OCI-LY7 (cell line): ENCODE measurements at regions not wholly inside any gene's neighbourhood (a gene's known extent, or its start where the extent isn't known, plus 50 kb on each side); places are given as distances from the start of the nearest gene placed in this dataset.

Experiments
- BruUV-seq: library from RNA; stranded (reverse); fragments of 400-500 nt; replicated peaks from 2 replicates; lab custom pipeline; 2021; lab: Mats Ljungman, UMichigan
- CTCF ChIA-PET: fragments of 300-600 bp; sonication (Branson Sonifier 250); formaldehyde crosslinking; loops from one replicate; lab custom pipeline; 2022; ENCODE audit warnings: antibody characterized with exemption; ENCODE audit not compliant: unreplicated experiment; lab: Charles Lee
- POLR2A ChIA-PET: fragments of 300-600 bp; sonication (Branson Sonifier 250); formaldehyde crosslinking; loops from one replicate; lab custom pipeline; 2022; ENCODE audit warnings: antibody characterized with exemption; lab: Charles Lee
- DNase-seq: peaks from one replicate; pipeline ENCODE4 v3.0.0-alpha.2; 2015; ENCODE audit warnings: low spot score
- H2AFZ ChIP-seq: fragments of 200-600 bp; sonication (generic), shearing (Covaris generic); 2 replicates; pipeline ENCODE4 v1.6.1; 2014; ENCODE audit warnings: mild to moderate bottlenecking, antibody characterized with exemption, low read length, moderate library complexity
- H3K27ac ChIP-seq: fragments of 200-600 bp; sonication (generic); 2 replicates; pipeline ENCODE4 v1.5.1; 2014; ENCODE audit warnings: mixed run types, low read depth, mild to moderate bottlenecking, moderate library complexity, low read length, inconsistent platforms; ENCODE audit not compliant: poor library complexity, severe bottlenecking
- H3K36me3 ChIP-seq: fragments of 200-600 bp; sonication (generic); 2 replicates; pipeline ENCODE4 v1.6.1; 2014; ENCODE audit warnings: mild to moderate bottlenecking, antibody characterized with exemption, low read length, moderate library complexity, mixed read lengths; ENCODE audit not compliant: insufficient read depth
- H3K4me1 ChIP-seq: fragments of 200-600 bp; sonication (generic); 2 replicates; pipeline ENCODE4 v1.5.1; 2014; ENCODE audit warnings: mild to moderate bottlenecking, low read length; ENCODE audit not compliant: insufficient read depth, poor library complexity, severe bottlenecking
- H3K4me2 ChIP-seq: fragments of 200-600 bp; sonication (generic); 2 replicates; pipeline ENCODE4 v1.6.1; 2014; ENCODE audit warnings: mild to moderate bottlenecking, low read length
- H3K4me3 ChIP-seq: fragments of 200-600 bp; sonication (generic); 2 replicates; pipeline ENCODE4 v1.5.1; 2014; ENCODE audit warnings: mild to moderate bottlenecking, low read depth, low read length; ENCODE audit not compliant: poor library complexity, severe bottlenecking
- H3K79me2 ChIP-seq: fragments of 200-600 bp; sonication (generic); 2 replicates; pipeline ENCODE4 v1.6.1; 2016; ENCODE audit warnings: low read depth, mild to moderate bottlenecking, low read length, moderate library complexity, mixed read lengths; ENCODE audit not compliant: insufficient read depth
- H3K9me2 ChIP-seq: fragments of 200-600 bp; sonication (generic); 2 replicates; pipeline ENCODE4 v1.6.1; 2016; ENCODE audit warnings: mild to moderate bottlenecking, low read length, mixed read lengths; ENCODE audit not compliant: insufficient read depth
- H3K9me3 ChIP-seq: fragments of 200-600 bp; sonication (generic); 2 replicates; pipeline ENCODE4 v1.6.1; 2014; ENCODE audit warnings: mild to moderate bottlenecking, mixed run types, low read length, mixed read lengths
- H4K20me1 ChIP-seq: fragments of 200-600 bp; sonication (generic); 2 replicates; pipeline ENCODE4 v1.6.1; 2014; ENCODE audit warnings: mild to moderate bottlenecking, antibody characterized with exemption, low read length, moderate library complexity, mixed read lengths; ENCODE audit not compliant: insufficient read depth
- EZH2phosphoT487 ChIP-seq: fragments of 200-600 bp; sonication (generic); IDR thresholded peaks from 2 replicates; pipeline ENCODE4 v1.6.1; 2018; ENCODE audit warnings: low read depth, borderline replicate concordance, mild to moderate bottlenecking, mixed run types, antibody characterized with exemption, low read length, moderate library complexity, mixed read lengths
- intact Hi-C: fragments of 100-400 bp; cut with micrococcal nuclease; formaldehyde crosslinking; loops from one replicate; pipeline ENCODE4 v1.10.0; 2022; ENCODE audit not compliant: unreplicated experiment
- TF ChIP-seq, protein P1 (sequence below): fragments of 200-600 bp; sonication (generic); conservative IDR thresholded peaks from 2 replicates; pipeline ENCODE4 v1.5.1; 2014; ENCODE audit warnings: mild to moderate bottlenecking, antibody characterized with exemption, low read length, moderate library complexity, mixed read lengths

DNA sequence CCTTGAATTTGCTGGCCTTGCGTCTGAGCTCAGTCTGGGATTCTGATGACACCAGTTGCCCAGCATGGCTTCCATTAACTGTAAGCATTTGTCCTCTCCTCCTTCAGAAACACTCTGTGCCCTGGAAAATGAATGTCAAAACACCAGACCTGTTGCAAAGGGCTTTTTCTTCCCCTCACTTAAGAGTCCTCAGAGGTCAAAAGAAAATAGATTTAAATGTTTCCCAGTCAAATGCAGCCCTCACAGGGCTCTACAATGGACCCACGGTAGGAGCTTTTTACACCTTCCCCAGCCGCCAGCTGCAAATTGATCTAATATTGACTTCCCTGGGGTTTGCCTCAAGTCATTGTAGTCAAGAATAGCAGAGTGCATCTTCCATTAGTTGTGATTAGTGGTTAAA lies 332.2 kb downstream of the INSC start:
- no peak overlapping the region for H3K4me3 ChIP-seq
- BruUV-seq = no TSS peak
- no peaks in the 10 kb centered on the region for H4K20me1 ChIP-seq
- intact Hi-C loops = no loop called here
- no peaks in the 10 kb centered on the region for H3K4me1 ChIP-seq
- ChIA-PET POLR2A (no interaction called here), CTCF (no interaction called here)
- no peaks in the 10 kb centered on the region for H3K79me2 ChIP-seq
- H3K9me3 ChIP-seq = no peaks in the 10 kb centered on the region
- H3K4me2 ChIP-seq = no peak overlapping the region
- H3K36me3 ChIP-seq = no peaks in the 10 kb centered on the region
- no peak for DNase-seq
- no peaks in the 10 kb centered on the region for H3K9me2 ChIP-seq
- H2AFZ ChIP-seq = no peak overlapping the region
- no peak overlapping the region for H3K27ac ChIP-seq
- TF ChIP-seq EZH2phosphoT487 = no peak
- TF ChIP-seq, protein P1, sequence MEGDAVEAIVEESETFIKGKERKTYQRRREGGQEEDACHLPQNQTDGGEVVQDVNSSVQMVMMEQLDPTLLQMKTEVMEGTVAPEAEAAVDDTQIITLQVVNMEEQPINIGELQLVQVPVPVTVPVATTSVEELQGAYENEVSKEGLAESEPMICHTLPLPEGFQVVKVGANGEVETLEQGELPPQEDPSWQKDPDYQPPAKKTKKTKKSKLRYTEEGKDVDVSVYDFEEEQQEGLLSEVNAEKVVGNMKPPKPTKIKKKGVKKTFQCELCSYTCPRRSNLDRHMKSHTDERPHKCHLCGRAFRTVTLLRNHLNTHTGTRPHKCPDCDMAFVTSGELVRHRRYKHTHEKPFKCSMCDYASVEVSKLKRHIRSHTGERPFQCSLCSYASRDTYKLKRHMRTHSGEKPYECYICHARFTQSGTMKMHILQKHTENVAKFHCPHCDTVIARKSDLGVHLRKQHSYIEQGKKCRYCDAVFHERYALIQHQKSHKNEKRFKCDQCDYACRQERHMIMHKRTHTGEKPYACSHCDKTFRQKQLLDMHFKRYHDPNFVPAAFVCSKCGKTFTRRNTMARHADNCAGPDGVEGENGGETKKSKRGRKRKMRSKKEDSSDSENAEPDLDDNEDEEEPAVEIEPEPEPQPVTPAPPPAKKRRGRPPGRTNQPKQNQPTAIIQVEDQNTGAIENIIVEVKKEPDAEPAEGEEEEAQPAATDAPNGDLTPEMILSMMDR = no peak

DNA sequence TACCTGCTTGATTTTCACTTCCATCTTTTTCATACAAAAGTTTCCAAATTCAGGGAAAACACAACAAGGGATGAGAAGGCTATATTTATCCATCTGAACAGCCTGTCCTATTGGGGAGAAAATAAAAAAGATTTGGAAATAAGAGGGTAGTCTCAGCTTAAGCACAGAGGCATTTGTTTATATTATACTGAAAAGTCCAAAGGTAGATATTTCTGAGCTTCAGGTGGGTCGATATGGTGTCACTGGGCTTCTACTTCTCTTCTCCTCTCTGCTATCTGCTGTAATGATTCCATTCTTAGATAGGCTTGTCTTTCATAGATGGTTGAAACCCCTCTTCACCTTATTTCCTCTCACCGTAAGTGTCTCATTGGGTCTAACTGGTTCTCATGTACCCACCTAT lies 337.0 kb downstream of the INSC start:
- intact Hi-C loops = no loop called here
- ChIA-PET POLR2A (no interaction called here), CTCF (no interaction called here)
- Histone ChIP-seq H3K36me3 (no peaks in the 10 kb centered on the region), H3K4me2 (no peak overlapping the region), H2AFZ (no peak overlapping the region), H3K27ac (no peak overlapping the region), H3K9me2 (no peaks in the 10 kb centered on the region), H3K4me3 (no peak overlapping the region), H4K20me1 (no peaks in the 10 kb centered on the region), H3K79me2 (no peaks in the 10 kb centered on the region), H3K9me3 (0 out of 2 replicates have a peak, but pooled peaks cover 7% of the 10 kb centered on the region), H3K4me1 (no peaks in the 10 kb centered on the region)
- DNase-seq = no peak
- BruUV-seq = no TSS peak
- TF ChIP-seq EZH2phosphoT487 = no peak

DNA sequence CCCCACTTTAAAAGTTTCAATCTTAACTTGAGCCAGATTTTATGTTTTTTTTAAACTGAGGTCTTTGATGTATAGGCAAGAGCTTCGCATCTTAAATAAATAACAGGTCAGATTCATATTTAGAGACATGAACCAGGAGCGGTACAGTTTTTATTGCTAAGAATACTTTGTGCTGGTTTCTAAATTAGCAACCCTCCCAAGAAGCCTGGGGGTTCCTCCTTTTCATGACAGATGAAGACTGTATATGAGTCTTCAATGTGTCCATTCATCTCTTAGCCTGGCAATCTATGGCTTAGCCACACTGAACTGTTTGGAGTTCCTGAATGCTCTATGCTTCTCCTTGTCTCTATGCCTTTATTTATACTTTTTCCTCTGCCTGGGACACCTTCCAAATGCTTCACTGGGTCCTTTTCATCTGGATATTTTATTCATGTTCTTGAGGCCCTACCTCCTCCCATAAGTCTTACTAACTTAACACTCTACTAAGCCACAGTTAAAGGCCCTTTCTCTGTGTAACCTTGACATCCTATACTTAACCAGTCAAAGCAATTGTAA lies 338.6 kb downstream of the INSC start:
- no peaks in the 10 kb centered on the region for H4K20me1 ChIP-seq
- BruUV-seq = no TSS peak
- ChIA-PET POLR2A (no interaction called here), CTCF (no interaction called here)
- no peak for TF ChIP-seq EZH2phosphoT487
- TF ChIP-seq, protein P1 = no peak
- 0 out of 2 replicates have a peak, but pooled peaks cover 7% of the 10 kb centered on the region for H3K9me3 ChIP-seq
- no peak overlapping the region for H2AFZ ChIP-seq
- no peak for DNase-seq
- no peaks in the 10 kb centered on the region for H3K36me3 ChIP-seq
- no peak overlapping the region for H3K4me3 ChIP-seq
- no peaks in the 10 kb centered on the region for H3K79me2 ChIP-seq
- intact Hi-C loops = no loop called here
- H3K4me1 ChIP-seq = no peaks in the 10 kb centered on the region
- no peak overlapping the region for H3K27ac ChIP-seq
- no peak overlapping the region for H3K4me2 ChIP-seq
- H3K9me2 ChIP-seq = no peaks in the 10 kb centered on the region
